Psoas muscle (tissue), 7 donors: ENCODE measurements at regions not wholly inside any gene's neighbourhood (a gene's known extent, or its start where the extent isn't known, plus 50 kb on each side); places are given as distances from the start of the nearest gene placed in this dataset.

Experiments used
- ATAC-seq, 4 donors: fragments of 200-7000 bp; cut with Tn5 transposase; one replicate each; pipeline ENCODE4 v1.9.1; 2020; ENCODE audit warnings: moderate library complexity in 3 of 4, mild to moderate bottlenecking in 2 of 4
- DNase-seq, 2 donors: peaks; one replicate each; pipeline ENCODE4 v3.0.0-alpha.2; 2020
- H3K27ac ChIP-seq: fragments of 200-600 bp; one replicate; pipeline ENCODE4 v1.8.0; 2022
- H3K27me3 ChIP-seq, 3 donors: fragments of 200-600 bp in 1 of 3; one replicate each; pipeline versions ENCODE4 v1.6.1 to v1.8.0; 2013 to 2022; ENCODE audit warnings: low read length in 2 of 3, mild to moderate bottlenecking in 2 of 3, moderate library complexity in 1 of 3; ENCODE audit not compliant: insufficient read depth in 3 of 3
- H3K36me3 ChIP-seq, 2 donors: fragments of 200-600 bp in 1 of 2; one replicate each; pipeline versions ENCODE4 v1.6.1 to v1.8.0; 2013 to 2022; ENCODE audit warnings: low read depth in 1 of 2, mild to moderate bottlenecking in 1 of 2, moderate library complexity in 1 of 2; ENCODE audit not compliant: insufficient read depth in 1 of 2
- H3K4me1 ChIP-seq: fragments of 200-600 bp; one replicate; pipeline ENCODE4 v1.8.0; 2022
- H3K4me3 ChIP-seq: fragments of 200-600 bp; one replicate; pipeline ENCODE4 v1.8.0; 2022; ENCODE audit warnings: mild to moderate bottlenecking
- H3K9me3 ChIP-seq: fragments of 200-600 bp; one replicate; pipeline ENCODE4 v1.8.0; 2022
- WGBS, 3 donors: extraction: QIAGEN DNeasy Blood & Tissue Kit; methylation state at CpG; one replicate each; pipeline versions ENCODE4 v1.1.6 to v1.1.7; 2013; 5-methylcytosine and 5-hydroxymethylcytosine counted together
- intact Hi-C, 2 donors: fragments of 100-400 bp; cut with DNase I; formaldehyde crosslinking; loops; one replicate each; pipeline versions ENCODE4 v1.11.0 to v1.14.2; 2022
- TF ChIP-seq, protein P1 (sequence below): fragments of 200-600 bp; IDR thresholded peaks from one replicate; pipeline ENCODE4 v1.8.0; 2022; ENCODE audit warnings: antibody characterized with exemption
- donor health status: healthy with polysubstance abuse.
- donor health status: DM: no; HTN: no; CAD: no; lungs with moderate emphysema.
- donor health status: Bipolar disorder and iron deficiency.
- donor health status: healthy.
- donor health status: DM: yes; HTN: yes; CAD: no.
- donor health status: DM: no; HTN: no; CAD: no.
- donor health status: DM: yes; HTN: yes; CAD: no.

DNA sequence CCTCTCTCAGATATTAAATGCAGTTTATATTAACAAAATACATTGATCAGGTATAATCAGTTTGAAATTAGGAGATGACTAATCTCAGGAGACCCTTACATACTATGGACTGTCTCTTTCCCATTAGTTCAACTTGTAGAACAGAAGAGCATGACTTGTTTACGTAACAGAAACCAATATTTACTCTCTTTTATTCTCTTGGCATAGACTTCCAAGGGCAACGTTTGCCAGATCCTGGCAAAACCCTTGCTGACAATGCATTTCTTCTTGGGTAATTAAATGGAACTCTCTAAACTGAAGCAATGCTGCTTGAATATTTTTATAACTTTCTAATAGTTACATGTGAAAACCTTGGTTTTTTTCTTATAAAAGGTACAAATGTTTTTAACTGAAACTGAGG lies 68.3 kb upstream of the MYO16 start:
- 23 to 33% (median 23%) methylated on average over 2 of the region's 2 CpGs for WGBS, 3 donors
- Histone ChIP-seq H3K4me1 (no peaks in the 10 kb centered on the region), H3K27me3 (no peaks in the 10 kb centered on the region), H3K36me3 (no peaks in the 10 kb centered on the region), H3K4me3 (no peak overlapping the region), H3K9me3 (no peaks in the 10 kb centered on the region), H3K27ac (no peak overlapping the region)
- DNase-seq, result no peak
- TF ChIP-seq, protein P1, sequence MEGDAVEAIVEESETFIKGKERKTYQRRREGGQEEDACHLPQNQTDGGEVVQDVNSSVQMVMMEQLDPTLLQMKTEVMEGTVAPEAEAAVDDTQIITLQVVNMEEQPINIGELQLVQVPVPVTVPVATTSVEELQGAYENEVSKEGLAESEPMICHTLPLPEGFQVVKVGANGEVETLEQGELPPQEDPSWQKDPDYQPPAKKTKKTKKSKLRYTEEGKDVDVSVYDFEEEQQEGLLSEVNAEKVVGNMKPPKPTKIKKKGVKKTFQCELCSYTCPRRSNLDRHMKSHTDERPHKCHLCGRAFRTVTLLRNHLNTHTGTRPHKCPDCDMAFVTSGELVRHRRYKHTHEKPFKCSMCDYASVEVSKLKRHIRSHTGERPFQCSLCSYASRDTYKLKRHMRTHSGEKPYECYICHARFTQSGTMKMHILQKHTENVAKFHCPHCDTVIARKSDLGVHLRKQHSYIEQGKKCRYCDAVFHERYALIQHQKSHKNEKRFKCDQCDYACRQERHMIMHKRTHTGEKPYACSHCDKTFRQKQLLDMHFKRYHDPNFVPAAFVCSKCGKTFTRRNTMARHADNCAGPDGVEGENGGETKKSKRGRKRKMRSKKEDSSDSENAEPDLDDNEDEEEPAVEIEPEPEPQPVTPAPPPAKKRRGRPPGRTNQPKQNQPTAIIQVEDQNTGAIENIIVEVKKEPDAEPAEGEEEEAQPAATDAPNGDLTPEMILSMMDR, result no peak
- ATAC-seq, result no peak
- intact Hi-C loops, result no loop called here

DNA sequence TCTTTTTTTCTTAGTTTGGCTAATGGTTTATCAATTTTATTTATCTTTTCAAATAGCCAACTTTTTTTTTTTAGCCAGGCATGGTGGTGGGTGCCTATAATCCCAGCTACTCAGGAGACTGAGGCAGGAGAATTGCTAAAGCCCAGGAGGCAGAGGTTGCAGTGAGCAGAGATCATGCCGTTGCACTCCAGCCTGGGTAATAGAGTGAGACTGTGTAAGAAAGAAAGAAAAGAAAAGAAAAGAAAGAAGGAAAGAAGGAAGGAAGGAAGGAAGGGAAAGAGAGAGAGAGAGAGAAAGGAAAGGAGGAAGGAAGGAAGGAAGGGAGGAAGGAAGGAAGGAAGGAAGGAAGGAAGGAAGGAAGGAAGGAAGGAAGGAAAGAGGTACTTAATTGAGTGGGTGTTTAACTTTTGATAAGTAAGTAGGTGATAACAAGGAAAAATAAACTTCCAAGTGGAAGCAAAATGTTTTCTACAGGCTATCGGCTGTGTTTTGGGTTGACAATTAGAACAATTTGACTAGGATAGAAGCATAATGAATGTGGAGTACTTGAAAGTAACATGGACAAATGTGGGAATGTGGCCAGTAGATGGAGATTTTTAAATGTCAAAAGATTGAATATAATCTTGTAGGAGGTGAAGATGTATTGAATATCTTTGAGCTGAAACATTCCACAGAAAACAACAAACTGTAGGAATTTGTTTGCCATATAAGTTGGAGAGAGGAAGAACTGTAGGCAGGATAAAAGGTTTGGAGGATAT lies 62.8 kb upstream of the MYO16 start:
- DNase-seq (no peak), ATAC-seq (no peak)
- H3K36me3 ChIP-seq, result no peaks in the 10 kb centered on the region
- intact Hi-C loops, result no loop called here
- H3K27me3 ChIP-seq, result no peaks in the 10 kb centered on the region
- H3K27ac ChIP-seq, result no peak overlapping the region
- WGBS, 3 donors, result 83 to 94% (median 84%) methylated on average over 2 of the region's 2 CpGs
- no peaks in the 10 kb centered on the region for H3K4me1 ChIP-seq
- no peak overlapping the region for H3K4me3 ChIP-seq
- TF ChIP-seq, protein P1, result no peak
- H3K9me3 ChIP-seq, result no peaks in the 10 kb centered on the region

DNA sequence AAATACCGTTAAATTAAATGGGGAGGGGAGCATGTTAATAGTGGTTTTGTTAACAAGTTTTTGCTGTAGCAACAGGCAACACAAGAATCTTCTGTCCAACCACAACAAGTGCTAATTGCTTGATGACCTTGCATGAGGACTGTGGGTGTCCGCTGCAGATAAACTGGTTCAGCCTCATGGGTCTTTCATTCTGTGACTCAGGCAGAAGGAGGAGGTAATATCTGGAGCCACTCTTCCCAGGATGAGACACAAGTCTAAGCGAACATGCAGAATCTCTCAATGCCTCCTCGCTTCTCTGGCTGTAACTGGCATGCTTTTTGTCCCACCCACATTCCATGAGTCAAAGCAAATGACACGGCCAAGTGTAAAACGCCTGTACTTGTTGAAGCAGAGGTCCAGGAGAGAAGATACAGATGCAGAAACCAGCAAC lies 56.6 kb upstream of the MYO16 start:
- intact Hi-C loops, result no loop called here
- DNase-seq (no peak), ATAC-seq (no peak)
- Histone ChIP-seq H3K27ac (no peak overlapping the region), H3K36me3 (no peaks in the 10 kb centered on the region), H3K4me3 (no peak overlapping the region), H3K9me3 (no peaks in the 10 kb centered on the region), H3K27me3 (no peaks in the 10 kb centered on the region), H3K4me1 (no peaks in the 10 kb centered on the region)
- WGBS, 3 donors, result 51 to 57% (median 56%) methylated on average over 6 of the region's 6 CpGs
- TF ChIP-seq, protein P1, result no peak

DNA sequence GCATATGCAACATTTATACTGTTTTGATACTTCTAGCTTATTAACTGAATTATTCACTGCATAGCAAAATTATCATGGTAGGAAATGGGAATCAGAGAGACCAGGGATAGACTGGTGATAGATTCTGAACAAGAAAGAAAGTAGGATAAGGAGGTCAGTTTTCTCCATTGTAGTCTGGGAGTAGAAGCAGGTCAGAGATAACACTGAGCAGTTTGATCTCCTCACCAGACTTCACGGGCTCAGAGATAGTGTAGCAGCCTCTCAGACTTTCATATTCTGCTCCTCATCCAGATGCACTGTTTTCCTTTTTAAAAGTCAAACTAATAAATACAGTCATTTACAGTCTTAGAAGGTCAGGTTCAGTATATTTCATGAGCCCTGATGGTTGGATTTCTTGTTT lies 56.0 kb upstream of the MYO16 start:
- WGBS, 3 donors, result 68 to 79% (median 70%) methylated on average over 1 of the region's 1 CpG
- TF ChIP-seq, protein P1, result no peak
- no peaks in the 10 kb centered on the region for H3K27me3 ChIP-seq
- no peaks in the 10 kb centered on the region for H3K9me3 ChIP-seq
- H3K27ac ChIP-seq, result no peak overlapping the region
- H3K4me1 ChIP-seq, result no peaks in the 10 kb centered on the region
- H3K36me3 ChIP-seq, result no peaks in the 10 kb centered on the region
- no peak for DNase-seq
- H3K4me3 ChIP-seq, result no peak overlapping the region
- no peak for ATAC-seq
- intact Hi-C loops, result no loop called here

DNA sequence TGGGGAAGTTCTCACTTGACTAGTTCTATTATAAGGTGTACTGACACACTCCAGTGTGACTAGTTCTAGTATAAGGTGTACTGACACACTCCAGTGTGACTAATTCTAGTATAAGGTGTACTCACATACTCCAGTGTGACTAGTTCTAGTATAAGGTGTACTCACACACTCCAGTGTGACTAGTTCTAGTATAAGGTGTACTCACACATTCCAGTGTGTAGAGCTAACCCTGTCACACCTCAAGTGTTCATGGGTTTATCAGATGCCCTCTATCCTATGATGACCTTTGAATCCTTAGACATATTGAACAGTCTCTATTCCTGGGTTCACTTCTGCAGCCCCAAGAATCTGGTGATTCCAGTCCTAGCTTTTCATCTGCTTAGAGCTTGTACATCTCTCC lies 54.6 kb upstream of the MYO16 start:
- H3K4me1 ChIP-seq, result no peaks in the 10 kb centered on the region
- H3K4me3 ChIP-seq, result no peak overlapping the region
- no peaks in the 10 kb centered on the region for H3K36me3 ChIP-seq
- no peak overlapping the region for H3K27ac ChIP-seq
- no peaks in the 10 kb centered on the region for H3K27me3 ChIP-seq
- TF ChIP-seq, protein P1, result no peak
- H3K9me3 ChIP-seq, result no peaks in the 10 kb centered on the region
- no peak for DNase-seq
- no peak for ATAC-seq
- intact Hi-C loops, result no loop called here
